Hepatocyte (in vitro differentiated cells): ENCODE measurements at regions not wholly inside any gene's neighbourhood (a gene's known extent, or its start where the extent isn't known, plus 50 kb on each side); places are given as distances from the start of the nearest gene placed in this dataset.

Experiments used
- CTCF ChIP-seq: fragments of 200-600 bp; sonication (generic); IDR thresholded peaks from 2 replicates; pipeline ENCODE4 v1.5.1; 2016; ENCODE audit warnings: antibody characterized with exemption, mild to moderate bottlenecking; ENCODE audit not compliant: poor library complexity
- EZH2 ChIP-seq: fragments of 200-600 bp; sonication (generic); IDR thresholded peaks from 2 replicates; pipeline ENCODE4 v1.6.1; 2016; ENCODE audit warnings: antibody characterized with exemption, mild to moderate bottlenecking, borderline replicate concordance
- EZH2phosphoT487 ChIP-seq: fragments of 200-600 bp; sonication (generic); IDR thresholded peaks from one replicate; pipeline ENCODE4 v1.6.1; 2018; ENCODE audit warnings: antibody characterized with exemption, mild to moderate bottlenecking, low read depth, moderate library complexity; ENCODE audit not compliant: unreplicated experiment, severe bottlenecking

GRCh38 chr10:131022369-131022768 lies 289.2 kb downstream of the TCERG1L start:
- TF ChIP-seq EZH2 (no peak), CTCF (no peak), EZH2phosphoT487 (no peak)
